ENCODE measurements at regions not wholly inside any gene's neighbourhood (a gene's known extent, or its start where the extent isn't known, plus 50 kb on each side); places are given as distances from the start of the nearest gene placed in this dataset.

DNA sequence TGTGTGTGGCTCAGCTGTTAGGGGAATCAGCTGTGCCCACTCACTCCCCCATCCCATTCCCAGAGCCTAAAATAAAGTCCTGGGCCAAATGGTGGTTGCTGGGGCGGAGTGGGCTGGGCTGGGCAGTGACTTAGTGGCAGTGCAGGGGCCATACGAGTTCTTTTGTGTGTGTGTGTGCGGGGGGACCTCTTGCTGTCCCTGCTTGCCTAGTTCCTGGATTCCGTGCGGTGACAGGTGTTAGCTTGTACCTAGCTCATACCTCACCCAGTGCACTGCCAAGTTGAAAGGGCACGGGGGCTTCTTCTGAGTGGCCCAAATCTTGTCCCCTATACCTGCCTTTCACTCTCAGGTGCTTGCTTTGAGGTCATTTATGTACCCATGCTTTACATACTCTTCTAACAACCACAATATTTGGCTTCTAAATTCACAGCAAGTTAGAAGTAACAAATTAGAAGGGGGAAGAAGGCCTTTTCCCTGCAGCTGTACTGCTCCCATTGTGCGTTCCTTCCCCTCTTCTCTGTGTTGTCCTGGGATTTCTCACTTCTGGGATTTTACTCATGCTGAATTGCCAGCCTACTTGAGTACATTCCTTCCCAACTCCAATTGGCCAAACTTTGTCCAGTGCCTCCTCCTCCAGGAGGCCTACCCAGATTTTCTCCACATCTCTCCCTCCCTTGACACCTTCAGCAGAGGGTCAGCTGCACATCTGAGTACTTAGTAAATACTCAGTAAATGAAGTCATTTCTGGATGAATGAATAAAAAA is 66.3 kb upstream of the POLG start:
- TF ChIP-seq, protein P1, sequence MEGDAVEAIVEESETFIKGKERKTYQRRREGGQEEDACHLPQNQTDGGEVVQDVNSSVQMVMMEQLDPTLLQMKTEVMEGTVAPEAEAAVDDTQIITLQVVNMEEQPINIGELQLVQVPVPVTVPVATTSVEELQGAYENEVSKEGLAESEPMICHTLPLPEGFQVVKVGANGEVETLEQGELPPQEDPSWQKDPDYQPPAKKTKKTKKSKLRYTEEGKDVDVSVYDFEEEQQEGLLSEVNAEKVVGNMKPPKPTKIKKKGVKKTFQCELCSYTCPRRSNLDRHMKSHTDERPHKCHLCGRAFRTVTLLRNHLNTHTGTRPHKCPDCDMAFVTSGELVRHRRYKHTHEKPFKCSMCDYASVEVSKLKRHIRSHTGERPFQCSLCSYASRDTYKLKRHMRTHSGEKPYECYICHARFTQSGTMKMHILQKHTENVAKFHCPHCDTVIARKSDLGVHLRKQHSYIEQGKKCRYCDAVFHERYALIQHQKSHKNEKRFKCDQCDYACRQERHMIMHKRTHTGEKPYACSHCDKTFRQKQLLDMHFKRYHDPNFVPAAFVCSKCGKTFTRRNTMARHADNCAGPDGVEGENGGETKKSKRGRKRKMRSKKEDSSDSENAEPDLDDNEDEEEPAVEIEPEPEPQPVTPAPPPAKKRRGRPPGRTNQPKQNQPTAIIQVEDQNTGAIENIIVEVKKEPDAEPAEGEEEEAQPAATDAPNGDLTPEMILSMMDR (conservative IDR thresholded peaks at IDR 0.05 in 1 of 2, IDR thresholded peaks at IDR 0.05 in 1 of 2; ENCODE audit: low read depth in 1 of 2, low read length in 2 of 2) = no peak
- TF ChIP-seq EZH2 (IDR thresholded peaks at IDR 0.05; ENCODE audit: low read length, missing control alignments) = no peak
